ENCODE measurements at regions not wholly inside any gene's neighbourhood (a gene's known extent, or its start where the extent isn't known, plus 50 kb on each side); places are given as distances from the start of the nearest gene placed in this dataset.

GRCh38 chr9:7704543-7704942 is 95.0 kb downstream of the DMAC1 start:
- CTCF ChIA-PET: interaction anchor here (0.7 kb wide), 1 partner anchor 46 kb away, joined by 5 read pairs; no protein-coding TSS in a partner anchor
- no peaks in the 10 kb centered on the region for H3K9me3 ChIP-seq (ENCODE audit: control insufficient read depth, insufficient read depth, low read depth, low read length)
- H3K4me1 ChIP-seq (ENCODE audit: control insufficient read depth, insufficient read depth, low read length): no peaks in the 10 kb centered on the region
- no peak for TF ChIP-seq ZNF701 (tag by site-specific recombination; IDR thresholded peaks at IDR 0.05)
- TF ChIP-seq ZNF548 (tag by site-specific recombination; IDR thresholded peaks at IDR 0.05): no peak
- H3K36me3 ChIP-seq (ENCODE audit: control insufficient read depth in 2 of 2, insufficient read depth in 1 of 2, low read length in 2 of 2): no peaks in the 10 kb centered on the region
- H3K27ac ChIP-seq (ENCODE audit: extremely low read depth, low read depth, low read length): no peak overlapping the region
- no peak overlapping the region for H3K4me3 ChIP-seq (ENCODE audit: low read depth, low read length)
- POLR2A ChIA-PET: no interaction called here

- POLR2A ChIA-PET: no interaction called here
- CTCF ChIA-PET: no interaction called here
Observed at GRCh38 chr9:7691909-7692308, 107.7 kb downstream of the DMAC1 start.

GRCh38 chr9:7690014-7690413 is 109.6 kb downstream of the DMAC1 start:
- H3K4me3 ChIP-seq (ENCODE audit: low read depth, low read length): no peak overlapping the region
- no peak overlapping the region for H3K27ac ChIP-seq (ENCODE audit: extremely low read depth, low read depth, low read length)
- ChIA-PET CTCF (no interaction called here), POLR2A (no interaction called here)
- H3K4me1 ChIP-seq (ENCODE audit: control insufficient read depth, insufficient read depth, low read length): no peaks in the 10 kb centered on the region
- H3K9me3 ChIP-seq (ENCODE audit: control insufficient read depth, insufficient read depth, low read depth, low read length): no peaks in the 10 kb centered on the region
- H3K36me3 ChIP-seq (ENCODE audit: control insufficient read depth in 2 of 2, insufficient read depth in 1 of 2, low read length in 2 of 2): no peaks in the 10 kb centered on the region
- TF ChIP-seq IKZF3 (tag by site-specific recombination; IDR thresholded peaks at IDR 0.05) (no peak), HOXA7 (CRISPR knock-in tag; IDR thresholded peaks at IDR 0.05; ENCODE audit: borderline replicate concordance) (no peak), ZNF335 (tag by site-specific recombination; conservative IDR thresholded peaks at IDR 0.05) (no peak), ZNF449 (tag by site-specific recombination; IDR thresholded peaks at IDR 0.05) (no peak), ZFP69B (tag by site-specific recombination; IDR thresholded peaks at IDR 0.05) (no peak), ZBTB21 (tag by site-specific recombination; IDR thresholded peaks at IDR 0.05) (no peak), ZNF555 (tag by site-specific recombination; conservative IDR thresholded peaks at IDR 0.05) (no peak)

More at GRCh38 chr9:7691909-7692308, 107.7 kb downstream of the DMAC1 start:
- Histone ChIP-seq H3K36me3 (ENCODE audit: control insufficient read depth in 2 of 2, insufficient read depth in 1 of 2, low read length in 2 of 2) (no peaks in the 10 kb centered on the region), H3K4me3 (ENCODE audit: low read depth, low read length) (no peak overlapping the region), H3K9me3 (ENCODE audit: control insufficient read depth, insufficient read depth, low read depth, low read length) (no peaks in the 10 kb centered on the region), H3K27ac (ENCODE audit: extremely low read depth, low read depth, low read length) (no peak overlapping the region), H3K4me1 (ENCODE audit: control insufficient read depth, insufficient read depth, low read length) (no peaks in the 10 kb centered on the region)
- no peak for TF ChIP-seq ZNF18 (tag by site-specific recombination; IDR thresholded peaks at IDR 0.05)
- no peak for TF ChIP-seq ZBTB10 (tag by site-specific recombination; IDR thresholded peaks at IDR 0.05)
- no peak for TF ChIP-seq ZNF26 (tag by site-specific recombination; IDR thresholded peaks at IDR 0.05)
- no peak for TF ChIP-seq KLF17 (tag by site-specific recombination; IDR thresholded peaks at IDR 0.05)
- no peak for TF ChIP-seq ZSCAN16 (tag by site-specific recombination; IDR thresholded peaks at IDR 0.05)

Data from HEK293 (cell line).